AG04449 (cell line): ENCODE measurements at regions not wholly inside any gene's neighbourhood (a gene's known extent, or its start where the extent isn't known, plus 50 kb on each side); places are given as distances from the start of the nearest gene placed in this dataset.
A peak's percentile ranks its signal among the peaks of the same experiment; 100 is the strongest.

ENCODE experiments used
- CTCF ChIA-PET: fragments of 350-600 bp; formaldehyde crosslinking; extraction: SDS; loops from one replicate; lab custom pipeline; 2021; ENCODE audit warnings: antibody characterized with exemption; lab: Yijun Ruan, JAX
- POLR2A ChIA-PET: fragments of 400-600, 350-600 bp; formaldehyde crosslinking; extraction: SDS; loops from one replicate; lab custom pipeline; 2020; ENCODE audit warnings: antibody characterized with exemption, inconsistent platforms; lab: Yijun Ruan, JAX
- DNase-seq: peaks from one replicate; pipeline ENCODE4 v3.0.0-alpha.2; 2010; ENCODE audit warnings: low read depth, low spot score
- H3K4me3 ChIP-seq: 2 replicates; pipeline ENCODE4 v1.5.1; 2011; ENCODE audit warnings: low read depth, mild to moderate bottlenecking, control low read depth, low read length
- TF ChIP-seq, protein P1 (sequence below): IDR thresholded peaks from one replicate; pipeline ENCODE4 v1.5.1; 2011; ENCODE audit warnings: mild to moderate bottlenecking, moderate library complexity, low read length, control low read depth, inconsistent platforms; ENCODE audit not compliant: insufficient read depth; ENCODE audit errors: missing control alignments

DNA sequence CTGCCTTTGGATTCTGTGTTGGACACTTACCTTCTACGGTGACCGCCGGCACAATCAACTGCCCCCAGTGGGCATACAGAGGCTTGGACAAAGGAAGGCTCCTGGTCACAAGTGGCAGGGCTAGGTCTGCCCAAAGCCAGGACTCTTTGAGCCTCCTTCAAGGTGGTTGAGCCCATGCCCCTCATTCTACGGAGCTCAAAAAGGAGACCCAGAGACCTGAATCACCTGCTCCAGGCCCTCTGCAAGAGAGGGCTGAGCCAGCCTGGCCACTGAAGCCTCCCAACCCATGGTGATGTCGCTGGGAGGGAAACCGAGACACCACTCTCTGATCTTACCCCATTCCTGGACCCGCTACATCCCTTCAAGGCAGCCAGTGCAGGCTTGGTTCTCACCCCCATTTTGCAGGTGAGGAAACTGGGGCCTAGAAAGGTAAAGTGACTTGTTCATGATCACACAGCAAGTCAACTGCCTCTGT lies 87.9 kb downstream of the INHBB start:
- CTCF ChIA-PET = interaction anchor here (1.3 kb wide), 1 partner anchor 241 kb away, joined by 3 read pairs; no protein-coding TSS in a partner anchor
- no peak for DNase-seq

GRCh38 chr2:120434492-120435308 lies 88.8 kb downstream of the INHBB start:
- DNase-seq = no peak
- H3K4me3 ChIP-seq = no peak overlapping the region
- POLR2A ChIA-PET = no interaction called here
- CTCF ChIA-PET = interaction anchor here (0.7 to 1.2 kb wide), 5 partner anchors 8 to 246 kb away, joined by 3 read pairs; no protein-coding TSS in a partner anchor
- TF ChIP-seq, protein P1, sequence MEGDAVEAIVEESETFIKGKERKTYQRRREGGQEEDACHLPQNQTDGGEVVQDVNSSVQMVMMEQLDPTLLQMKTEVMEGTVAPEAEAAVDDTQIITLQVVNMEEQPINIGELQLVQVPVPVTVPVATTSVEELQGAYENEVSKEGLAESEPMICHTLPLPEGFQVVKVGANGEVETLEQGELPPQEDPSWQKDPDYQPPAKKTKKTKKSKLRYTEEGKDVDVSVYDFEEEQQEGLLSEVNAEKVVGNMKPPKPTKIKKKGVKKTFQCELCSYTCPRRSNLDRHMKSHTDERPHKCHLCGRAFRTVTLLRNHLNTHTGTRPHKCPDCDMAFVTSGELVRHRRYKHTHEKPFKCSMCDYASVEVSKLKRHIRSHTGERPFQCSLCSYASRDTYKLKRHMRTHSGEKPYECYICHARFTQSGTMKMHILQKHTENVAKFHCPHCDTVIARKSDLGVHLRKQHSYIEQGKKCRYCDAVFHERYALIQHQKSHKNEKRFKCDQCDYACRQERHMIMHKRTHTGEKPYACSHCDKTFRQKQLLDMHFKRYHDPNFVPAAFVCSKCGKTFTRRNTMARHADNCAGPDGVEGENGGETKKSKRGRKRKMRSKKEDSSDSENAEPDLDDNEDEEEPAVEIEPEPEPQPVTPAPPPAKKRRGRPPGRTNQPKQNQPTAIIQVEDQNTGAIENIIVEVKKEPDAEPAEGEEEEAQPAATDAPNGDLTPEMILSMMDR = no peak

More for the DNA sequence above, 87.9 kb downstream of the INHBB start:
- POLR2A ChIA-PET = no interaction called here
- TF ChIP-seq, protein P1 = no peak
- no peak overlapping the region for H3K4me3 ChIP-seq

GRCh38 chr2:120435671-120436459 lies 89.9 kb downstream of the INHBB start:
- POLR2A ChIA-PET = no interaction called here
- DNase-seq = no peak
- TF ChIP-seq, protein P1 = no peak
- no peak overlapping the region for H3K4me3 ChIP-seq
- CTCF ChIA-PET = interaction anchor here (0.7 to 1.2 kb wide), 5 partner anchors 9 to 245 kb away, joined by 3 read pairs; no protein-coding TSS in a partner anchor

- no peak overlapping the region for H3K4me3 ChIP-seq
- DNase-seq = no peak
- POLR2A ChIA-PET = no interaction called here
- CTCF ChIA-PET = no interaction called here
- TF ChIP-seq, protein P1 = no peak
These were observed 90.5 kb downstream of the INHBB start for GRCh38 chr2:120436460-120436739.

DNA sequence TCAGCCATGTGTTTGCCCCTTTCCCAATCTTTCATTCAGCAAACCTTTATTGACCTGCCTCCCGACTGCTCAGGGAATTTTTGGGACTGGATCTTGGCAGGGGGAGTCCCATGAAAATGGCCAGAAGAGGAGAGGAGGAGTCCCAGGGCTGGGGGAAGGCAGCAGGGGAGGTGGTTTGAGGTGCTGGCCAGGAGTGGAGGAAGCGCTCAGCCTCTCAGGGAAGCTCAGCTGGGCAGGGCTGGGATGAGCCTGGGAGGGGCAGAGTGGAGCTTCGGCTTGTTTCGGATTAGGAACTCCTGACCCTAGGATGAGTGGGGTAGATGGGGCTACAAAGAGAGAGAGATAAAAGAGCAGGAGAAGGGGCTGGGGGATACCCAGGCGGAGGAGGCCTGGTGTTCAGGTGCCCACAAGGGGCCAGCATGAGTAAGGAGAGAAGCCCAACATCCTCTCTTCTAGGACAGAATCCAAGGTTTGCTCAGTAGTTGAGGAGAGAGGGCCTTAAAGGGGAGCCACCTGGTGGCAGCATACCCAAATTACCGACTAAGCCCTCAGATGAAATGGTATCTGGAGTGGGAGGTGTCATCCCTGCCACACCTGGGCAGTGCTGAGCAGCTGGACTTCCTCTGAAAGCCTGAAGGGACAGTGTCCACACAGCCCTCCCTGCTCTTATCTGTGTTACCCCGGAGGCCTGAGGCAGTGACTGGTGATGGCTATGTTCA lies 91.1 kb downstream of the INHBB start:
- ChIA-PET POLR2A (no interaction called here), CTCF (interaction anchor here (1.2 kb wide), 1 partner anchor 11 kb away, joined by 4 read pairs; no protein-coding TSS in a partner anchor)
- TF ChIP-seq, protein P1 = peak; percentile 34
- no peak for DNase-seq
- no peak overlapping the region for H3K4me3 ChIP-seq
